ENCODE measurements at regions not wholly inside any gene's neighbourhood (a gene's known extent, or its start where the extent isn't known, plus 50 kb on each side); places are given as distances from the start of the nearest gene placed in this dataset.

- no peak overlapping the region for H3K23ac ChIP-seq (ENCODE audit: low read length)
- H3K79me1 ChIP-seq (ENCODE audit: low read length) = no peaks in the 10 kb centered on the region
- no peak overlapping the region for H3K18ac ChIP-seq (ENCODE audit: low read length)
- H3K36me3 ChIP-seq (ENCODE audit: control insufficient read depth, insufficient read depth, low read length) = no peaks in the 10 kb centered on the region
- H3K4me3 ChIP-seq (ENCODE audit: low read length) = no peak overlapping the region
- H3K27ac ChIP-seq (ENCODE audit: low read depth, low read length) = no peak overlapping the region
- no peak overlapping the region for H3K9ac ChIP-seq (ENCODE audit: low read length)
- H4K8ac ChIP-seq (ENCODE audit: low read depth, low read length) = no peak overlapping the region
- no peak overlapping the region for H3K4me2 ChIP-seq (ENCODE audit: low read length)
- no peak overlapping the region for H2BK15ac ChIP-seq (replicated peaks; ENCODE audit: low read depth)
- no peaks in the 10 kb centered on the region for H3K79me2 ChIP-seq (ENCODE audit: control insufficient read depth, insufficient read depth, low read length)
- no peak for DNase-seq
- H3K4ac ChIP-seq (ENCODE audit: low read depth, low read length) = no peak overlapping the region
- no peak overlapping the region for H2BK5ac ChIP-seq (ENCODE audit: low read length)
- no peak overlapping the region for H2BK120ac ChIP-seq (ENCODE audit: low read depth, low read length)
- no peaks in the 10 kb centered on the region for H3K4me1 ChIP-seq (ENCODE audit: control insufficient read depth, low read depth, low read length)
- no peak overlapping the region for H4K5ac ChIP-seq (ENCODE audit: low read length)
- no peaks in the 10 kb centered on the region for H3K27me3 ChIP-seq (ENCODE audit: insufficient read depth, low read length, poor library complexity)
- no peak overlapping the region for H2AK5ac ChIP-seq (ENCODE audit: low read length)
- H3K56ac ChIP-seq (ENCODE audit: low read length) = no peak overlapping the region
These were observed 668.3 kb upstream of the CDH18 start for GRCh38 chr5:20656262-20656661.

- no peak overlapping the region for H4K8ac ChIP-seq (ENCODE audit: low read depth, low read length)
- no peak overlapping the region for H2BK120ac ChIP-seq (ENCODE audit: low read depth, low read length)
- H3K79me2 ChIP-seq (ENCODE audit: control insufficient read depth, insufficient read depth, low read length) = no peaks in the 10 kb centered on the region
- H3K4ac ChIP-seq (ENCODE audit: low read depth, low read length) = no peak overlapping the region
- no peak overlapping the region for H3K9ac ChIP-seq (ENCODE audit: low read length)
- no peak overlapping the region for H2BK5ac ChIP-seq (ENCODE audit: low read length)
- no peak overlapping the region for H3K27ac ChIP-seq (ENCODE audit: low read depth, low read length)
- no CpG with 5 or more reads among the region's 4 CpGs for WGBS (ENCODE audit: extremely low coverage, insufficient coverage, low lambda C conversion rate)
- no peak overlapping the region for H3K23ac ChIP-seq (ENCODE audit: low read length)
- H2BK15ac ChIP-seq (replicated peaks; ENCODE audit: low read depth) = no peak overlapping the region
- no peak for DNase-seq
- H3K4me2 ChIP-seq (ENCODE audit: low read length) = no peak overlapping the region
- no peaks in the 10 kb centered on the region for H3K79me1 ChIP-seq (ENCODE audit: low read length)
- no peak overlapping the region for H3K56ac ChIP-seq (ENCODE audit: low read length)
- H3K4me1 ChIP-seq (ENCODE audit: control insufficient read depth, low read depth, low read length) = no peaks in the 10 kb centered on the region
- H4K5ac ChIP-seq (ENCODE audit: low read length) = no peak overlapping the region
- H3K4me3 ChIP-seq (ENCODE audit: low read length) = no peak overlapping the region
- H2AK5ac ChIP-seq (ENCODE audit: low read length) = no peak overlapping the region
- no peaks in the 10 kb centered on the region for H3K27me3 ChIP-seq (ENCODE audit: insufficient read depth, low read length, poor library complexity)
- H3K36me3 ChIP-seq (ENCODE audit: control insufficient read depth, insufficient read depth, low read length) = no peaks in the 10 kb centered on the region
- no peak overlapping the region for H3K18ac ChIP-seq (ENCODE audit: low read length)
These were observed 667.2 kb upstream of the CDH18 start for GRCh38 chr5:20655211-20655610.

GRCh38 chr5:20654746-20655145 is 666.7 kb upstream of the CDH18 start:
- Histone ChIP-seq H3K56ac (ENCODE audit: low read length) (no peak overlapping the region), H3K9ac (ENCODE audit: low read length) (no peak overlapping the region), H2BK120ac (ENCODE audit: low read depth, low read length) (no peak overlapping the region), H3K4me1 (ENCODE audit: control insufficient read depth, low read depth, low read length) (no peaks in the 10 kb centered on the region), H3K23ac (ENCODE audit: low read length) (no peak overlapping the region), H2AK5ac (ENCODE audit: low read length) (no peak overlapping the region), H3K4ac (ENCODE audit: low read depth, low read length) (no peak overlapping the region), H3K4me2 (ENCODE audit: low read length) (no peak overlapping the region), H2BK15ac (replicated peaks; ENCODE audit: low read depth) (no peak overlapping the region), H3K27ac (ENCODE audit: low read depth, low read length) (no peak overlapping the region), H3K4me3 (ENCODE audit: low read length) (no peak overlapping the region), H3K18ac (ENCODE audit: low read length) (no peak overlapping the region), H3K79me2 (ENCODE audit: control insufficient read depth, insufficient read depth, low read length) (no peaks in the 10 kb centered on the region), H4K8ac (ENCODE audit: low read depth, low read length) (no peak overlapping the region), H3K79me1 (ENCODE audit: low read length) (no peaks in the 10 kb centered on the region), H3K36me3 (ENCODE audit: control insufficient read depth, insufficient read depth, low read length) (no peaks in the 10 kb centered on the region), H3K27me3 (ENCODE audit: insufficient read depth, low read length, poor library complexity) (no peaks in the 10 kb centered on the region), H2BK5ac (ENCODE audit: low read length) (no peak overlapping the region), H4K5ac (ENCODE audit: low read length) (no peak overlapping the region)
- DNase-seq = no peak
- WGBS (ENCODE audit: extremely low coverage, insufficient coverage, low lambda C conversion rate) = no CpG with 5 or more reads among the region's 2 CpGs

- Histone ChIP-seq H3K4me3 (ENCODE audit: low read length) (no peak overlapping the region), H3K23ac (ENCODE audit: low read length) (no peak overlapping the region), H3K18ac (ENCODE audit: low read length) (no peak overlapping the region), H3K27me3 (ENCODE audit: insufficient read depth, low read length, poor library complexity) (no peaks in the 10 kb centered on the region), H3K4me2 (ENCODE audit: low read length) (no peak overlapping the region), H3K79me2 (ENCODE audit: control insufficient read depth, insufficient read depth, low read length) (no peaks in the 10 kb centered on the region), H2AK5ac (ENCODE audit: low read length) (no peak overlapping the region), H3K79me1 (ENCODE audit: low read length) (no peaks in the 10 kb centered on the region), H2BK5ac (ENCODE audit: low read length) (no peak overlapping the region), H4K5ac (ENCODE audit: low read length) (no peak overlapping the region), H3K4ac (ENCODE audit: low read depth, low read length) (no peak overlapping the region), H3K27ac (ENCODE audit: low read depth, low read length) (no peak overlapping the region), H3K9ac (ENCODE audit: low read length) (no peak overlapping the region), H2BK120ac (ENCODE audit: low read depth, low read length) (no peak overlapping the region), H3K36me3 (ENCODE audit: control insufficient read depth, insufficient read depth, low read length) (no peaks in the 10 kb centered on the region), H2BK15ac (replicated peaks; ENCODE audit: low read depth) (no peak overlapping the region), H4K8ac (ENCODE audit: low read depth, low read length) (no peak overlapping the region), H3K4me1 (ENCODE audit: control insufficient read depth, low read depth, low read length) (no peaks in the 10 kb centered on the region), H3K56ac (ENCODE audit: low read length) (no peak overlapping the region)
- WGBS (ENCODE audit: extremely low coverage, insufficient coverage, low lambda C conversion rate) = no CpG with 5 or more reads among the region's 2 CpGs
- DNase-seq = no peak
These were observed 666.0 kb upstream of the CDH18 start for GRCh38 chr5:20654033-20654432.

- Histone ChIP-seq H3K27me3 (ENCODE audit: insufficient read depth, low read length, poor library complexity) (no peaks in the 10 kb centered on the region), H3K4me3 (ENCODE audit: low read length) (no peak overlapping the region), H3K9ac (ENCODE audit: low read length) (no peak overlapping the region), H4K8ac (ENCODE audit: low read depth, low read length) (no peak overlapping the region), H3K56ac (ENCODE audit: low read length) (no peak overlapping the region), H3K27ac (ENCODE audit: low read depth, low read length) (no peak overlapping the region), H2BK120ac (ENCODE audit: low read depth, low read length) (no peak overlapping the region), H3K79me1 (ENCODE audit: low read length) (no peaks in the 10 kb centered on the region), H4K5ac (ENCODE audit: low read length) (no peak overlapping the region), H3K4me2 (ENCODE audit: low read length) (no peak overlapping the region), H3K4me1 (ENCODE audit: control insufficient read depth, low read depth, low read length) (no peaks in the 10 kb centered on the region), H3K79me2 (ENCODE audit: control insufficient read depth, insufficient read depth, low read length) (no peaks in the 10 kb centered on the region), H2AK5ac (ENCODE audit: low read length) (no peak overlapping the region), H3K18ac (ENCODE audit: low read length) (no peak overlapping the region), H2BK15ac (replicated peaks; ENCODE audit: low read depth) (no peak overlapping the region), H2BK5ac (ENCODE audit: low read length) (no peak overlapping the region), H3K23ac (ENCODE audit: low read length) (no peak overlapping the region), H3K4ac (ENCODE audit: low read depth, low read length) (no peak overlapping the region), H3K36me3 (ENCODE audit: control insufficient read depth, insufficient read depth, low read length) (no peaks in the 10 kb centered on the region)
- WGBS (ENCODE audit: extremely low coverage, insufficient coverage, low lambda C conversion rate) = no CpG with 5 or more reads among the region's 1 CpG
- no peak for DNase-seq
These were observed 662.0 kb upstream of the CDH18 start for GRCh38 chr5:20649966-20650365.

GRCh38 chr5:20648981-20649380 is 661.0 kb upstream of the CDH18 start:
- Histone ChIP-seq H2BK5ac (ENCODE audit: low read length) (no peak overlapping the region), H2BK120ac (ENCODE audit: low read depth, low read length) (no peak overlapping the region), H3K27me3 (ENCODE audit: insufficient read depth, low read length, poor library complexity) (no peaks in the 10 kb centered on the region), H3K23ac (ENCODE audit: low read length) (no peak overlapping the region), H3K27ac (ENCODE audit: low read depth, low read length) (no peak overlapping the region), H3K18ac (ENCODE audit: low read length) (no peak overlapping the region), H2AK5ac (ENCODE audit: low read length) (no peak overlapping the region), H2BK15ac (replicated peaks; ENCODE audit: low read depth) (no peak overlapping the region), H3K4me3 (ENCODE audit: low read length) (no peak overlapping the region), H3K9ac (ENCODE audit: low read length) (no peak overlapping the region), H3K56ac (ENCODE audit: low read length) (no peak overlapping the region), H3K79me2 (ENCODE audit: control insufficient read depth, insufficient read depth, low read length) (no peaks in the 10 kb centered on the region), H3K4me1 (ENCODE audit: control insufficient read depth, low read depth, low read length) (no peaks in the 10 kb centered on the region), H4K5ac (ENCODE audit: low read length) (no peak overlapping the region), H3K4ac (ENCODE audit: low read depth, low read length) (no peak overlapping the region), H4K8ac (ENCODE audit: low read depth, low read length) (no peak overlapping the region), H3K79me1 (ENCODE audit: low read length) (no peaks in the 10 kb centered on the region), H3K4me2 (ENCODE audit: low read length) (no peak overlapping the region), H3K36me3 (ENCODE audit: control insufficient read depth, insufficient read depth, low read length) (no peaks in the 10 kb centered on the region)
- DNase-seq = no peak

Measured in mesendoderm (in vitro differentiated cells).